HG02588 (cell line): ENCODE measurements at regions not wholly inside any gene's neighbourhood (a gene's known extent, or its start where the extent isn't known, plus 50 kb on each side); places are given as distances from the start of the nearest gene placed in this dataset.
"Not testable (repeated sequence)": the region's sequence is repeated elsewhere in the genome, so short reads cannot be mapped to it uniquely, and the experiment has no call there.

ENCODE experiments used
- ATAC-seq: cut with Tn5 transposase; IDR thresholded peaks from one replicate; pipeline ENCODE4 v1.9.1; 2021; ENCODE audit warnings: mild to moderate bottlenecking, moderate library complexity; ENCODE audit not compliant: unreplicated experiment

GRCh38 chr6:166253778-166254204, 54.4 kb downstream of the PRR18 start:
- ATAC-seq, result no peak

GRCh38 chr6:166253281-166253681, 54.9 kb downstream of the PRR18 start:
- ATAC-seq, result no peak

- ATAC-seq, result no peak
These were observed 55.6 kb downstream of the PRR18 start for GRCh38 chr6:166252601-166253000.

GRCh38 chr6:166251655-166252054, 56.5 kb downstream of the PRR18 start:
- no peak for ATAC-seq

- no peak for ATAC-seq
These were observed 57.0 kb downstream of the PRR18 start for GRCh38 chr6:166251211-166251610.

- not testable (repeated sequence) for ATAC-seq
These were observed 59.0 kb downstream of the PRR18 start for GRCh38 chr6:166249061-166249785.

- ATAC-seq, result no peak
These were observed 63.0 kb downstream of the PRR18 start for GRCh38 chr6:166245148-166245547.

GRCh38 chr6:166244353-166245045, 63.7 kb downstream of the PRR18 start:
- peak; percentile 93 for ATAC-seq

GRCh38 chr6:166242888-166243287, 65.3 kb downstream of the PRR18 start:
- no peak for ATAC-seq

GRCh38 chr6:166241974-166242373, 66.2 kb downstream of the PRR18 start:
- ATAC-seq, result no peak

- no peak for ATAC-seq
These were observed 67.3 kb downstream of the PRR18 start for GRCh38 chr6:166240889-166241288.

- ATAC-seq, result no peak
These were observed 70.0 kb upstream of the TBXT start for GRCh38 chr6:166237617-166238016.

GRCh38 chr6:166236596-166236995, 68.9 kb upstream of the TBXT start:
- ATAC-seq, result no peak

- no peak for ATAC-seq
These were observed 68.1 kb upstream of the TBXT start for GRCh38 chr6:166235666-166236292.

- ATAC-seq, result not testable (repeated sequence)
These were observed 63.5 kb upstream of the TBXT start for GRCh38 chr6:166231181-166231580.

GRCh38 chr6:166228839-166229528, 61.3 kb upstream of the TBXT start:
- ATAC-seq, result no peak

GRCh38 chr6:166228425-166228824, 60.8 kb upstream of the TBXT start:
- ATAC-seq, result no peak

- no peak for ATAC-seq
These were observed 55.4 kb upstream of the TBXT start for GRCh38 chr6:166223079-166223478.

- ATAC-seq, result no peak
These were observed 55.0 kb upstream of the TBXT start for GRCh38 chr6:166222631-166223030.

- no peak for ATAC-seq
These were observed 54.0 kb upstream of the TBXT start for GRCh38 chr6:166221636-166222035.

- no peak for ATAC-seq
These were observed 53.4 kb upstream of the TBXT start for GRCh38 chr6:166221040-166221439.
